ENCODE measurements at regions not wholly inside any gene's neighbourhood (a gene's known extent, or its start where the extent isn't known, plus 50 kb on each side); places are given as distances from the start of the nearest gene placed in this dataset.
"Not testable (repeated sequence)": the region's sequence is repeated elsewhere in the genome, so short reads cannot be mapped to it uniquely, and the experiment has no call there.

DNA sequence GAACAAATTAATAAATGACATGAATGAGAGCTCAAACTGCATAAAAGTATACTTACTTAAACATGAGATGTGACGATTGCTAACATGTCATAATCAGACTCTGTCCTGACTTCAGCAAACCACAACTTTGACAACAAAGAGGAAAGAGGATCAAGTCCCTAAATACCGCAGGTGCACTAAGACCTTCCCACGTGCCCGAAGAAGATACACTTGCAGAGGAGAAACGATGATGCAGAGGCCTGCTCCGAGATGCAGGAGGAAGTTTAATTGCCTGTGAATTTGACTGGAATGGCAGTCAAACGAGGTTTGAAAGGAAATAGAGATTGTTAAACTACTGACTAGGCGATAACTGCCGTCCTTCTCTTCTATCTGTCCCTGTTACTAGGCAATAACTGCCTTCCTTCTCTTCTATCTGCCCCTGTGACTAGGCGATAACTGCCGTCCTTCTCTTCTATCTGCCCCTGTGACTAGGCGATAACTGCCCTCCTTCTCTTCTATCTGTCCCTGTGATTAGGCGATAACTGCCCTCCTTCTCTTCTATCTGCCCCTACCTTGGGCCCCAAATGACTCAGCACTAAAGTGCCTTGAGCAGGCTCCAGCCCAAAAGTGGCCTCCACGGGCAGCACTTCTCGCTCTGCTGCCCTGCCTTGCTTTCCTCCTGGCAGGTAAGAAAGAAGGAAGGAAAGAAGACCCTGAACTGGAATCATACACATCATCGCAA, 2226.0 kb upstream of the DEFB115 start:
- not testable (repeated sequence) for H3K36me3 Mint-ChIP-seq (ENCODE audit: insufficient read depth); H3K4me1 Mint-ChIP-seq (ENCODE audit: low read depth in 2 of 2); H3K4me3 Mint-ChIP-seq; H3K27me3 Mint-ChIP-seq; DNase-seq; H3K27ac Mint-ChIP-seq; ATAC-seq (replicated peaks)
- H3K9me3 Mint-ChIP-seq: peaks cover 14 to 28% of the 10 kb centered on the region in 2 donors

DNA sequence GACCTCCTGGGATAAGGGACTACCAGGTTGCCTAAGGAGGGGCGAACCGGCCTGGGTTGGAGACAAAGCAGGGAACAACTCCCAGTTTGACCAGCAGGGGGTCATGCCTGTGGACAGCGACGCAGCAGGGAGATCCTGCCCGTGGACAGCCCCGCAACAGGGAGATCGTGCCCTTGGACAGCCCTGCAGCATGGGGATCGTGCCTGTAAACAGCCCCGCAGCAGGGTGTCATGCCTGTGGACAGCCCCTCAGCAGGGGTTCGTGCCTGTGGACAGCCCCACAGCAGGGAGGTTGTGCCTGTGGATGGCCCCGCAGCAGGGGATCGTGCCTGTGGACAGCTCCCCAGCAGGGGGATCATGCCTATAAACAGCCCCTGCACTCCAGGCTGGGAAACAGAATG, 2213.2 kb upstream of the DEFB115 start:
- DNase-seq; H3K36me3 Mint-ChIP-seq (ENCODE audit: insufficient read depth); H3K27ac Mint-ChIP-seq; ATAC-seq (replicated peaks); H3K4me1 Mint-ChIP-seq (ENCODE audit: low read depth in 2 of 2); H3K4me3 Mint-ChIP-seq; H3K27me3 Mint-ChIP-seq: not testable (repeated sequence)
- peaks cover 0 to 11% of the 10 kb centered on the region in 2 donors for H3K9me3 Mint-ChIP-seq

DNA sequence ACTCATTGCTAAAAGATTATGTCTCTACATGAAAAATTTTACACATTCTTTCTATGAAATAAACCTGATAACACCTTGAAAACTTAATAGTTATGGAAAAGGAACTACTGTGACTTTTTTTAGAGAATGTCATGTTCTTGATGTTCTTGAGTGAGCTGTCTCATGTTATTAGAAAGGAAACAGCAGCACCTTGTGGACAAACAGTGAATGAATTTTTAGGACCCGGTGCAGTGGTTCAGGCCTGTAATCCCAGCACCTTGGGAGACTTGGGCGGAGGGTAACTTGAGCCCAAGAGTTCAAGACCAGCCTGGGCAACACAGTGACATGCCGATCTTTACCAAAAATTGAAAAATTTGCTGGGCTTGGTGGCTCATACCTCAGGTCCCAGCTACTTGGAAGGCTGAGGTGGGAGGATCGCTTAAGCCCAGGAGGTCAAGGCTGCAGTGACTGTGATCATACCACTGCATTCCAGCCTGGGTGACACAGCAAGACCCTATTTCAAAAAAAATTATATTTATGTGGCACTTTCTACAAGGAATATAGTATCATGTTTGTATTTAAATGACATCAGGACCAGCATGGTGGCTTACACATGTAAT, 2207.4 kb upstream of the DEFB115 start:
- not testable (repeated sequence) for H3K9me3 Mint-ChIP-seq; DNase-seq; ATAC-seq (replicated peaks); H3K4me1 Mint-ChIP-seq (ENCODE audit: low read depth in 2 of 2); H3K27me3 Mint-ChIP-seq; H3K4me3 Mint-ChIP-seq; H3K27ac Mint-ChIP-seq; H3K36me3 Mint-ChIP-seq (ENCODE audit: insufficient read depth)

DNA sequence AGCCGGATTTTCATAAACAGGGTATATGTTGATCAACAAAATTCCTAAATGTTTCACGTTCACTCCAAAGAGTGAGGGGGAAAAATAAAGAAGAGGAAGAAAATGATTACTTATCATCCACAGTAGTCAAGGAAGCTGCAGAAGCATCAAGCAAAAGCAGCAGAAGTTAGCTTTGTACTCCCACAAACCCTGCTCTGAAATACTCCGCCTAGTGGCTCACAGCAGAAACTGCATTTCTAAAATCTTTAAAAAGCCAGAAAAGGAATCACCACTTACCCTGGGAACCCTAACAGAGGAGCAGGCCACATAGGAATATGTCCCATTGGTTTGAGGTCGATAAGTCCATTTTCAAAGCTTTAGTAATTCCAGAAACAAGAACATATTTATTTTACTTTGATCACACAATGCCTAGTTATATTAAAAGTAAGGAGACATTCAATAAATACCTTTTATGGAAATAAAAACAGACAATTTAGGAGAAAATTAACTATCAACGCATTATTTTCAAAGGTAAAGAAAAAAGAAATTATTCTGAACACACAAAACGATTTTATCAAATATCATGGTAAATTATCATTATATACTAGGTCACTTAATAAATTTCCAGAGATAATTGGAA, 2199.5 kb upstream of the DEFB115 start:
- not testable (repeated sequence) for H3K27ac Mint-ChIP-seq; H3K4me1 Mint-ChIP-seq (ENCODE audit: low read depth in 2 of 2); H3K27me3 Mint-ChIP-seq; DNase-seq; H3K36me3 Mint-ChIP-seq (ENCODE audit: insufficient read depth); H3K4me3 Mint-ChIP-seq; ATAC-seq (replicated peaks)
- H3K9me3 Mint-ChIP-seq: peaks cover 2 to 24% of the 10 kb centered on the region in 2 donors

DNA sequence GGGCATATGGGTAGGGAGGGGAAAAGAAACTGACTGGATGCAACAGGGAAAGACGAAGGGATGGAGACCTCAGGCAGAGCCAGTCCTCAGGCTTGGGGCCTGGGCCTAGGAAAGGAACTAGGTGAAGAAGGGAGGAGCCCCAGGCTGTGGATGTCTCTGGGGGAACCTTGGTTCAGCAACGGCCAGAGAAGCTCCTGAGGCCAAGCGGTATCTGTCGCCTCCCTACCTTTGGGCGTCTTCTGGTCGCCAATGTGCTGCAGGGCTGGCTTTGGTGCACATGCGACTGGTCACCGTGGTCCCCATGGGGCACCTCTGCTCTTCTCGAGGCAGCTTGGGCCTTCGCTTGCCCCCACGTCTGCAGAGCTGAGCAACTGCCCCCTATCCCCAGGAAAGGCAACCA, 2195.0 kb upstream of the DEFB115 start:
- H3K4me1 Mint-ChIP-seq (ENCODE audit: low read depth in 2 of 2); H3K36me3 Mint-ChIP-seq (ENCODE audit: insufficient read depth): not testable (repeated sequence)

DNA sequence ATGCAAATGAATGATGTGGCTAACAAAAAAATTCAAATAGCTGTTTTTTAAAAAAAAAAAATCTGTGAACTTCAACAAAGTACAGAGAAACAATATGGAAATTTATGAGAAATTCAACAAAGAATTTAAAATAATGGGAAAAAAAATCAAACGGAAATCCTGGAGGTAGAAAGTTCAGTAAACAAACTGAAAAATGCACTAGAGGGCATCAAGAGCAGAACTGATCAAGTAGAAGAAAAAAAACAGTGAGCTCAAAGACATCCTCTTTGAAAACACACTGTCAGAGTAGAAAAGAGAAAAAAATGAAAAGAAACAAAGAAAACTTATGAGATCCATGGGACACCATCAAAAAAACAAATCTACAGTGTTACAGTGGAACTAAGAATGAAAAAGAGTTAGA, 2191.1 kb upstream of the DEFB115 start:
- H3K27me3 Mint-ChIP-seq; H3K4me1 Mint-ChIP-seq (ENCODE audit: low read depth in 2 of 2); H3K27ac Mint-ChIP-seq; H3K4me3 Mint-ChIP-seq; H3K36me3 Mint-ChIP-seq (ENCODE audit: insufficient read depth); ATAC-seq (replicated peaks); DNase-seq: not testable (repeated sequence)
- H3K9me3 Mint-ChIP-seq: peaks cover 4 to 21% of the 10 kb centered on the region in 2 donors

More for the DNA sequence above, 2195.0 kb upstream of the DEFB115 start:
- H3K27ac Mint-ChIP-seq; DNase-seq; H3K4me3 Mint-ChIP-seq; H3K27me3 Mint-ChIP-seq; ATAC-seq (replicated peaks): not testable (repeated sequence)
- H3K9me3 Mint-ChIP-seq: peaks cover 5 to 27% of the 10 kb centered on the region in 2 donors

DNA sequence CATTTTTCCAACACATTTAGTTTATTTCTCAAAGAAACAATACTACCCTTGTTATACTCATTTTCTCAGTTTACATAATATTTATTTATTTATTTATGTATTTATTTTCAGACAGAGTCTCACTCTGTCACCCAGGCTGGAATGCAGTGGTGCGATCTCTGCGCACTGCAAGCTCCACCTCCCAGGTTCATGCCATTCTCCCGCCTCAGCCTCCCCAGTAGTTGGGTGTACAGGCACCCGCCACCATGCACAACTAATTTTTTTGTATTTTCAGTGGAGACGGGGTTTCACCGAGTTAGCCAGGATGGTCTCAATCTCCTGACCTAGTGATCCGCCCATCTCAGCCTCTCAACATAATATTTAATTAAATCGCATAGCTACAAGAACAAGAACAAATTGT, 2183.8 kb upstream of the DEFB115 start:
- H3K36me3 Mint-ChIP-seq (ENCODE audit: insufficient read depth); H3K27me3 Mint-ChIP-seq; H3K27ac Mint-ChIP-seq; DNase-seq; H3K4me3 Mint-ChIP-seq; H3K4me1 Mint-ChIP-seq (ENCODE audit: low read depth in 2 of 2); ATAC-seq (replicated peaks): not testable (repeated sequence)
- peaks cover 3 to 14% of the 10 kb centered on the region in 2 donors for H3K9me3 Mint-ChIP-seq

DNA sequence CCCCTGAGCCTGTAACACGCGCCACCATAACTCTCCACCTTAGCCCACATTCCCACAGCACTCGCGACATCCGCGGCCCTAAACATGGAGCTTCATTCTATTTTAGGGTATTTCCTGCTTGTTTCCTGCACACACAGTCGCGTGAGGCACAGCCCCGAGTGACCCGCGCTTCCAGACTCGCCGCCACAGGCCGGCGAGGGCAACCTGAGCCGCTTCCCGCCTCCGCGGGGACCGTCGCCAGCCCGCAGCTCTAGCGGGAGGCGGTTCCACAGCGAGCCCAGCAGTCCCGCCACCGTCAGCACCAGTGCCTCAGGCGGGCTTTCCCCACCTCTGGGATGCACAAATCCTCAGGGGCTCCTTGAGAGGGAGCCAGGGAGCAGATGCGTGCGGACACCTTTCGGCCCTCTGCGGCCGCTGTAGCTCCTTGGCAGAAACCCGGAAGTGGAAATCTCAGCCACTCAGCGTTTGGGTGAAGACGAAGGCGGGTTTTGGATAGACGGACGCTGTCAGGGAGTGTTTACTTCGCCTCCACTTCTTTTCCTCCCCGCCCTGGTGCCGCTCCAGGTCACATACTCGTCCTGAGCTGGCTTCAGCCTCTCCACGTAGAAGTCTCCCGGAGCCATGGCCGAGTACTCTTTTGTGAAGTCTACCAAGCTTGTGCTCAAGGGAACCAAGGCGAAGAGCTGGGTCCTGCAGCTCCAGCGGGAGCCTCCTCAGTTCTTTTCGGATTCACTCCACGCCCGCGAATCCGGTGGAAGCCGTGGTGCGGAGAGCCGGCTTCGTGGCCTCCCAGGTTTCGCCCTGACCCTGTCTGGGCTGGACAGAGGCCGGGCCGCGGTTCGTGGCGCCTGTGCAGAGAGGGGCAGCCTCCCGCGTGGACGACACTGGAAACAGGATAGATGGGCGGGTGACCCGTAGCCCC, 2177.4 kb upstream of the DEFB115 start:
- Mint-ChIP-seq H3K4me3 (peak overlapping the region in 1 of 2 donors; percentile 73), H3K27me3 (no peaks in the 10 kb centered on the region), H3K9me3 (peaks cover 9 to 38% of the 10 kb centered on the region in 2 donors), H3K4me1 (ENCODE audit: low read depth in 2 of 2) (no peaks in the 10 kb centered on the region), H3K27ac (peak overlapping the region in 1 of 2 donors; percentile 77), H3K36me3 (ENCODE audit: insufficient read depth) (no peaks in the 10 kb centered on the region)
- ATAC-seq (replicated peaks): no peak
- DNase-seq: peak in 1 of 3 experiments; percentile 6

DNA sequence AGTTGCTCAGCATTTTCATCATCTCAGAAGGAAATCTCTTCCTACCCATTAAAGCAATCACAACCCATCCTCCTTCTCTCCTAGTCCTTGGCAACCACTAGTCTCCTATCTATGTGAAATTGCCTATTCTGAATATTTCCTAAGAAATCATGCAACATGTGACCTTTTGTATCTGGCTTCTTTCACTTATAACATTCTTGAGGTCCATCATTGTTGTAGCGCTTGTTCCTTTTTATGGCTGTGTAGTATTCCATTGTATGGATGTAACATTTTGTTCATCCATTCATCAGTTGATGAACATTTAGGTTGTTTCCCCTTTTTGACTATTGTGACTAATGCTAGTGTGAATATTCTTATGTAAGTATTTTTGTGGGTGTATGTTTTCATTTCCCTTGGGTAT, 2175.8 kb upstream of the DEFB115 start:
- not testable (repeated sequence) for H3K4me1 Mint-ChIP-seq (ENCODE audit: low read depth in 2 of 2); DNase-seq; ATAC-seq (replicated peaks); H3K27me3 Mint-ChIP-seq; H3K27ac Mint-ChIP-seq; H3K4me3 Mint-ChIP-seq; H3K36me3 Mint-ChIP-seq (ENCODE audit: insufficient read depth)
- H3K9me3 Mint-ChIP-seq: peaks cover 9 to 29% of the 10 kb centered on the region in 2 donors

DNA sequence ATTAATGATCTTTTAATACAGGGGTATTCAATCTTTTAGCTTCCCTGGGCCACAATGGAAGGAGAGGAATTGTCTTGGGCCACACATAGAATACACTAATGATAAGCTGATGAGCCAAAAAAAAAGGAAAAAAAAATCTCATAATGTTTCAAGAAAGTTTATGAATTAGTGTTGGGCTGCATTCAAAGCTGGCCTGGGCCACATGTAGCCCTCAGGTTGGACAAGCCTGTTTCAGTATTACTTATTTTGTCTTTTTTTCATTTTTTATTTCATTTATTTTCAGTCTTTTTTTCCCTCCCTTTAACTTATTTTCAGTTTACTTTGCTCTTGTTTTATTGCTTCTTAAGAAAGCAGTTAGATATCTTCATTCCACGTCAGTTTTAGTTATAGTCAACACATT, 2171.8 kb upstream of the DEFB115 start:
- Mint-ChIP-seq H3K9me3 (peaks cover 9 to 12% of the 10 kb centered on the region in 2 donors), H3K36me3 (ENCODE audit: insufficient read depth) (no peaks in the 10 kb centered on the region), H3K4me3 (no peak overlapping the region), H3K4me1 (ENCODE audit: low read depth in 2 of 2) (no peaks in the 10 kb centered on the region), H3K27me3 (no peaks in the 10 kb centered on the region), H3K27ac (no peak overlapping the region)
- DNase-seq (no peak), ATAC-seq (replicated peaks) (no peak)

DNA sequence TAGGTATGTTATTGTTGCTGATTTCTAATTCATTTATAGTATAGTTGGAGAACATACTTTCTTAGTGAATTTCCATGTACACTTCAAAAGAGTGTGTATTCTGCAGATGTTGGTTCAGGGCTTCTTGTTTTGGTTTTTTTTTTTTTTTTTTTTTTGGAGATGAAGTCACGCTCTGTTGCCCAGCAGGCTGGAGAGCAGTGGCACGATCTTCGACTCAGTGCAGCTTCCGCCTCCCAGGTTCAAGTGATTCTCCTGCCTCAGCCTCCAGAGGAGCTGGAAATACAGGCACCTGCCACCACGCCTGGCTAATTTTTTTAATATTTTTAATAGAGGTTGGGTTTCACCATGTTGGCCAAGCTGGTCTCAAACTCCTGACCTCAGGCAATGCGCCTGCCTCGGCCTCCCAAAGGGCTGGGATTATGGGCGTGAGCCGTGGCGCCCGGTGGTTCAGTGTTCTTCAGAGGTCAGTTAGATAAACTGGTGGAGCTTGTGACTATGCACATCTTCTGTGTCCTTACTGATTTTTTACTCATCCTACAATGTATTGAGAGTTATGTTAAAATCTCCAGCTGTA, 2171.2 kb upstream of the DEFB115 start:
- not testable (repeated sequence) for ATAC-seq (replicated peaks); H3K4me1 Mint-ChIP-seq (ENCODE audit: low read depth in 2 of 2); H3K27ac Mint-ChIP-seq; H3K27me3 Mint-ChIP-seq; H3K4me3 Mint-ChIP-seq; DNase-seq; H3K36me3 Mint-ChIP-seq (ENCODE audit: insufficient read depth)
- H3K9me3 Mint-ChIP-seq: peaks cover 9 to 12% of the 10 kb centered on the region in 2 donors

DNA sequence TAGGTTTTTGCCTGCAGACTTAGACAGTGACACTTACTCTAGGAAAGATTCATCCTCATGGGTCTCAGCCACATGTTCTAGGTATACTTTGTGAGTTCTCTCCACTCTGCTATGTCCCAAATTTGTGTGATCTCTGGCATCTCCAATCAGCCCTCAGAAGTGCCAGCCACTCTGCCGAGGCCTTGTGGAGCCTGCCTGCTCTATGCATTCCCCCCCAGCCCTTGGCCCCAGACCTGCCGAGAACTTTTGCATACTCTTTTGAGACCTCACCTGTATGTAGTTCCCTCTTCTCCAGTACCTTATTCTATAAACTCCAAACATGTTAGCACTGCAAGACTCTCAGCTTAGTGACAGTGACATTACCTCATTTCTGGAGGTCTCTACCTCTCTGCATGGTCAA, 2170.5 kb upstream of the DEFB115 start:
- no peaks in the 10 kb centered on the region for H3K4me1 Mint-ChIP-seq (ENCODE audit: low read depth in 2 of 2)
- no peak for ATAC-seq (replicated peaks)
- no peak overlapping the region for H3K27ac Mint-ChIP-seq
- DNase-seq: no peak
- H3K36me3 Mint-ChIP-seq (ENCODE audit: insufficient read depth): no peaks in the 10 kb centered on the region
- peaks cover 9 to 12% of the 10 kb centered on the region in 2 donors for H3K9me3 Mint-ChIP-seq
- H3K4me3 Mint-ChIP-seq: no peak overlapping the region
- no peaks in the 10 kb centered on the region for H3K27me3 Mint-ChIP-seq

DNA sequence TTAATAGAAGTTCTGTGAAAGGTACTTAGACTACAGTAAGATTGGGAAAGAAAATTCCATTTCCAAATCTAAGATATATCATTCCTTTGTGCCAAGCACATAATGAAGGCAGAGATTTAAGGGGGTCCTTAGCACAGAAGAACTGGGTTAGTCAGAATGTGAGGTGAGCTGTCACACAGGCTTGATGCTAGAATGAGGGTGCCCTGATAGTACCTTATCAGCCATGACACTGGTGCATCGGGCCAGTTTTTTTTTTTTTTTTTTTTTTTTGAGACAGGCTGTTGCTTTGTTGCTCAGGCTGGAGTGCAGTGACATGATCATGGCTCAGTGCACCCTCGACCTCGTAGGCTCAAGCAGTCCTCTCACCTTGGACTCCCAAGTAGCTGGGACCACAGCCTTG, 2169.6 kb upstream of the DEFB115 start:
- H3K36me3 Mint-ChIP-seq (ENCODE audit: insufficient read depth); ATAC-seq (replicated peaks); H3K4me3 Mint-ChIP-seq; H3K27ac Mint-ChIP-seq; H3K27me3 Mint-ChIP-seq; DNase-seq; H3K4me1 Mint-ChIP-seq (ENCODE audit: low read depth in 2 of 2): not testable (repeated sequence)
- H3K9me3 Mint-ChIP-seq: peaks cover 9 to 12% of the 10 kb centered on the region in 2 donors
